Ascending aorta (tissue), 2 donors: ENCODE measurements at regions not wholly inside any gene's neighbourhood (a gene's known extent, or its start where the extent isn't known, plus 50 kb on each side); places are given as distances from the start of the nearest gene placed in this dataset.
A peak's percentile ranks its signal among the peaks of the same experiment; 100 is the strongest.

Experiments used
- DNase-seq, 2 donors: peaks; one replicate each; pipeline ENCODE4 v3.0.0-alpha.2; 2019; ENCODE audit warnings: low spot score in 2 of 2
- H3K27ac ChIP-seq, 2 donors: fragments of 200-600 bp; sonication (generic); one replicate each; pipeline ENCODE4 v1.5.1; 2016 to 2017; ENCODE audit warnings: mild to moderate bottlenecking in 1 of 2
- H3K27me3 ChIP-seq: fragments of 200-600 bp; sonication (generic); one replicate; pipeline ENCODE4 v1.5.1; 2017
- H3K36me3 ChIP-seq, 2 donors: fragments of 200-600 bp; sonication (generic); one replicate each; pipeline ENCODE4 v1.5.1; 2016
- H3K4me1 ChIP-seq, 2 donors: fragments of 200-600 bp; sonication (generic); one replicate each; pipeline ENCODE4 v1.5.1; 2016 to 2017; ENCODE audit warnings: mild to moderate bottlenecking in 1 of 2
- H3K4me3 ChIP-seq, 2 donors: fragments of 200-600 bp; sonication (generic); one replicate each; pipeline ENCODE4 v1.5.1; 2016 to 2017; ENCODE audit warnings: mild to moderate bottlenecking in 1 of 2
- H3K9me3 ChIP-seq, 2 donors: fragments of 200-600 bp; sonication (generic); one replicate each; pipeline ENCODE4 v1.5.1; 2016
- CTCF ChIP-seq, 3 experiments: fragments of 200-600 bp in 2 of 3; fragments of 450-650 bp in 1 of 3; sonication (generic) in 2 of 3; IDR thresholded peaks; one replicate each; pipeline ENCODE4 v1.5.1; 2016 to 2019; ENCODE audit warnings: antibody characterized with exemption in 3 of 3, mild to moderate bottlenecking in 1 of 3, moderate library complexity in 1 of 3
- intact Hi-C: fragments of 100-400 bp; cut with DNase I; formaldehyde crosslinking; loops from one replicate; pipeline ENCODE4 v1.15.1; 2023

- Histone ChIP-seq H3K27ac (no peak overlapping the region), H3K36me3 (no peaks in the 10 kb centered on the region), H3K9me3 (no peaks in the 10 kb centered on the region), H3K27me3 (no peaks in the 10 kb centered on the region), H3K4me3 (no peak overlapping the region), H3K4me1 (peaks cover 3 to 10% of the 10 kb centered on the region in 2 donors)
- peak; percentile 39 to 86 for DNase-seq
- intact Hi-C loops: loop anchor here (1.0 to 10.0 kb wide), 5 partner anchors 185 to 802 kb away; no protein-coding TSS in a partner anchor
- peak; percentile 73 to 90 (median 85) for TF ChIP-seq CTCF (IDR thresholded peaks at IDR 0.05)
Observed at GRCh38 chr10:123582084-123582989, 83.8 kb upstream of the GPR26 start.

GRCh38 chr10:123583639-123584418 is 82.3 kb upstream of the GPR26 start:
- H3K27me3 ChIP-seq: no peaks in the 10 kb centered on the region
- intact Hi-C loops: loop anchor here (2.0 to 10.0 kb wide), 4 partner anchors 183 to 801 kb away; no protein-coding TSS in a partner anchor
- H3K9me3 ChIP-seq: no peaks in the 10 kb centered on the region
- H3K36me3 ChIP-seq: no peaks in the 10 kb centered on the region
- H3K4me3 ChIP-seq: peak overlapping the region in 1 of 2 donors; percentile 37
- peak; percentile 77 to 95 for DNase-seq
- TF ChIP-seq CTCF (IDR thresholded peaks at IDR 0.05): peak; percentile 79 to 84 (median 82)
- peaks cover 3 to 10% of the 10 kb centered on the region in 2 donors for H3K4me1 ChIP-seq
- peak overlapping the region in 1 of 2 donors; percentile 43 for H3K27ac ChIP-seq

GRCh38 chr10:123584419-123584775 is 81.8 kb upstream of the GPR26 start:
- H3K27me3 ChIP-seq: no peaks in the 10 kb centered on the region
- H3K4me1 ChIP-seq: peaks cover 3 to 10% of the 10 kb centered on the region in 2 donors
- DNase-seq: no peak
- H3K36me3 ChIP-seq: no peaks in the 10 kb centered on the region
- intact Hi-C loops: loop anchor here (5.0 to 10.0 kb wide), 3 partner anchors 183 to 800 kb away; no protein-coding TSS in a partner anchor
- H3K27ac ChIP-seq: peak overlapping the region in 1 of 2 donors; percentile 43
- no peaks in the 10 kb centered on the region for H3K9me3 ChIP-seq
- no peak overlapping the region for H3K4me3 ChIP-seq
- no peak for TF ChIP-seq CTCF (IDR thresholded peaks at IDR 0.05)

- H3K4me3 ChIP-seq: no peak overlapping the region
- no peaks in the 10 kb centered on the region for H3K36me3 ChIP-seq
- DNase-seq: no peak
- TF ChIP-seq CTCF (IDR thresholded peaks at IDR 0.05): no peak
- no peaks in the 10 kb centered on the region for H3K9me3 ChIP-seq
- intact Hi-C loops: loop anchor here (10.0 kb wide), 2 partner anchors 699 to 799 kb away; no protein-coding TSS in a partner anchor
- no peak overlapping the region for H3K27ac ChIP-seq
- no peaks in the 10 kb centered on the region for H3K27me3 ChIP-seq
- H3K4me1 ChIP-seq: peaks cover 3 to 10% of the 10 kb centered on the region in 2 donors
Observed at GRCh38 chr10:123585477-123586445, 80.4 kb upstream of the GPR26 start.

- TF ChIP-seq CTCF (IDR thresholded peaks at IDR 0.05): no peak
- DNase-seq: no peak
- Histone ChIP-seq H3K4me1 (peaks cover 3 to 10% of the 10 kb centered on the region in 2 donors), H3K27me3 (no peaks in the 10 kb centered on the region), H3K4me3 (no peak overlapping the region), H3K36me3 (no peaks in the 10 kb centered on the region), H3K9me3 (no peaks in the 10 kb centered on the region), H3K27ac (no peak overlapping the region)
- intact Hi-C loops: loop anchor here (10.0 kb wide), 2 partner anchors 698 to 798 kb away; no protein-coding TSS in a partner anchor
Observed at GRCh38 chr10:123587110-123587509, 79.0 kb upstream of the GPR26 start.
